ENCODE measurements at regions not wholly inside any gene's neighbourhood (a gene's known extent, or its start where the extent isn't known, plus 50 kb on each side); places are given as distances from the start of the nearest gene placed in this dataset.
A peak's percentile ranks its signal among the peaks of the same experiment; 100 is the strongest.

DNA sequence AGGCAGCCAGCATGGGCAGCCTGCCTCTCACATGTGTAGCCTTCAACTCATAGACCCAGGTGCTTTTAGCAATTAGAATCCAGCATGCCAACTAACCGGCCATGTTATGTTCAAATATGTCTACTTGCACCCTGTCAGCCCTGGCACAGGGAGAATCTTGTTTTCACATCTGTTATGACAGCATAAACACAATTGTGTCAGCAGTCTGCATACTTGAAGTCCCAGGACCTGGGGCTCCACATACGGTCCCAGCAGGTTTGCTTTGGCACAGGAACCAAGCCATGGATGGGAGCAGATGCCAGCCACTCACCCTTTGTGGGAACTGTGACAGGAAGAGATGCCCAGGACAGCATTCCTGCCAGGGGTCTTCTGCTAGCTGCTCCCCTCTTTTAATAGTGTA is 67.2 kb upstream of the SYNDIG1 start:
- intact Hi-C loops (cut with DNase I) = no loop called here
- DNase-seq (ENCODE audit: extremely low spot score) = peak; percentile 53
- Histone ChIP-seq H3K27ac (replicated peaks in 1 of 4) (no peak overlapping the region), H3K4me1 (no peaks in the 10 kb centered on the region), H3K27me3 (no peaks in the 10 kb centered on the region), H3K36me3 (no peaks in the 10 kb centered on the region), H3K4me3 (no peak overlapping the region), H3K9me3 (peaks cover 0 to 8% (median 3%) of the 10 kb centered on the region in 4 donors)
- WGBS = 70% methylated on average over 2 of the region's 2 CpGs
- TF ChIP-seq, protein P1, sequence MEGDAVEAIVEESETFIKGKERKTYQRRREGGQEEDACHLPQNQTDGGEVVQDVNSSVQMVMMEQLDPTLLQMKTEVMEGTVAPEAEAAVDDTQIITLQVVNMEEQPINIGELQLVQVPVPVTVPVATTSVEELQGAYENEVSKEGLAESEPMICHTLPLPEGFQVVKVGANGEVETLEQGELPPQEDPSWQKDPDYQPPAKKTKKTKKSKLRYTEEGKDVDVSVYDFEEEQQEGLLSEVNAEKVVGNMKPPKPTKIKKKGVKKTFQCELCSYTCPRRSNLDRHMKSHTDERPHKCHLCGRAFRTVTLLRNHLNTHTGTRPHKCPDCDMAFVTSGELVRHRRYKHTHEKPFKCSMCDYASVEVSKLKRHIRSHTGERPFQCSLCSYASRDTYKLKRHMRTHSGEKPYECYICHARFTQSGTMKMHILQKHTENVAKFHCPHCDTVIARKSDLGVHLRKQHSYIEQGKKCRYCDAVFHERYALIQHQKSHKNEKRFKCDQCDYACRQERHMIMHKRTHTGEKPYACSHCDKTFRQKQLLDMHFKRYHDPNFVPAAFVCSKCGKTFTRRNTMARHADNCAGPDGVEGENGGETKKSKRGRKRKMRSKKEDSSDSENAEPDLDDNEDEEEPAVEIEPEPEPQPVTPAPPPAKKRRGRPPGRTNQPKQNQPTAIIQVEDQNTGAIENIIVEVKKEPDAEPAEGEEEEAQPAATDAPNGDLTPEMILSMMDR (IDR thresholded peaks at IDR 0.05) = no peak
- TF ChIP-seq EP300 (IDR thresholded peaks at IDR 0.05) (no peak), POLR2A (IDR thresholded peaks at IDR 0.05; ENCODE audit: low read depth) (no peak), POLR2AphosphoS5 (IDR thresholded peaks at IDR 0.05) (no peak)

- TF ChIP-seq, protein P1 (IDR thresholded peaks at IDR 0.05) = no peak
- no peak for TF ChIP-seq POLR2A (IDR thresholded peaks at IDR 0.05; ENCODE audit: low read depth)
- no peak for TF ChIP-seq EP300 (IDR thresholded peaks at IDR 0.05)
- no peak for TF ChIP-seq POLR2AphosphoS5 (IDR thresholded peaks at IDR 0.05)
Measured at GRCh38 chr20:24395151-24395550, 74.3 kb upstream of the SYNDIG1 start.

GRCh38 chr20:24393903-24394302 is 75.5 kb upstream of the SYNDIG1 start:
- peak; percentile 85 for DNase-seq (ENCODE audit: extremely low spot score)
- Histone ChIP-seq H3K27me3 (peaks cover 0 to 21% (median 0%) of the 10 kb centered on the region in 4 donors), H3K27ac (replicated peaks in 1 of 4) (no peak overlapping the region), H3K4me3 (no peak overlapping the region), H3K9me3 (peaks cover 0 to 8% (median 3%) of the 10 kb centered on the region in 4 donors), H3K4me1 (no peaks in the 10 kb centered on the region), H3K36me3 (no peaks in the 10 kb centered on the region)
- intact Hi-C loops (cut with DNase I) = no loop called here
- 69% methylated on average over 8 of the region's 9 CpGs for WGBS
- TF ChIP-seq, protein P1 (IDR thresholded peaks at IDR 0.05) = no peak
- no peak for TF ChIP-seq POLR2A (IDR thresholded peaks at IDR 0.05; ENCODE audit: low read depth)
- TF ChIP-seq POLR2AphosphoS5 (IDR thresholded peaks at IDR 0.05) = no peak
- no peak for TF ChIP-seq EP300 (IDR thresholded peaks at IDR 0.05)

More at GRCh38 chr20:24395151-24395550, 74.3 kb upstream of the SYNDIG1 start:
- DNase-seq (ENCODE audit: extremely low spot score) = peak; percentile 75
- Histone ChIP-seq H3K9me3 (peaks cover 0 to 8% (median 3%) of the 10 kb centered on the region in 4 donors), H3K4me3 (no peak overlapping the region), H3K36me3 (no peaks in the 10 kb centered on the region), H3K4me1 (no peaks in the 10 kb centered on the region), H3K27ac (replicated peaks in 1 of 4) (no peak overlapping the region), H3K27me3 (peaks cover 0 to 21% (median 0%) of the 10 kb centered on the region in 4 donors)
- intact Hi-C loops (cut with DNase I) = no loop called here
- WGBS = 74% methylated on average over 4 of the region's 7 CpGs

DNA sequence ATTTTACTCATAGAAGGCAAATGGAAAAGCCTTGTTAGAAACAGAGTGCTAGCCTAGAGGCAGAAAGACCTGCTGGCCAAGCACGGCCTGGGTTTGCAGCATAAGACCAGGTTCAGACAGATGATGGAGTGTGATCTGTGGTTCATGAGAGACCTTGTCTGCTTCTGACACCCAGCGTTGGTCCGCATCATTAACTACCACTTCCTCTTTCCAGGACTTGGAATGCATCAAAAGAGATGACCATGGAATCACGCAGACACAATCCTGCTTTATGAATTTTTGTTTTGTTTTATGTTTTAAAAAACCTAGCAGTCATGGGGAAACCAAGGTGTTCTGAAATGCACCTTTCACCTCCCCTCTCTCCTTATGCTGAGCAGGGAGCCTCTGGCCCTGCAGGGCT is 76.8 kb upstream of the SYNDIG1 start:
- no peak for DNase-seq (ENCODE audit: extremely low spot score)
- intact Hi-C loops (cut with DNase I) = no loop called here
- H3K4me1 ChIP-seq = no peaks in the 10 kb centered on the region
- H3K9me3 ChIP-seq = no peaks in the 10 kb centered on the region
- H3K36me3 ChIP-seq = no peaks in the 10 kb centered on the region
- whole genome bisulfite sequencing = 72% methylated on average over 4 of the region's 4 CpGs
- TF ChIP-seq EP300 (IDR thresholded peaks at IDR 0.05) (no peak), POLR2A (IDR thresholded peaks at IDR 0.05; ENCODE audit: low read depth) (no peak), POLR2AphosphoS5 (IDR thresholded peaks at IDR 0.05) (no peak)
- TF ChIP-seq, protein P1 (IDR thresholded peaks at IDR 0.05) = no peak
- H3K27me3 ChIP-seq = peaks cover 0 to 26% (median 0%) of the 10 kb centered on the region in 4 donors
- no peak overlapping the region for H3K4me3 ChIP-seq
- no peak overlapping the region for H3K27ac ChIP-seq (replicated peaks in 1 of 4)

DNA sequence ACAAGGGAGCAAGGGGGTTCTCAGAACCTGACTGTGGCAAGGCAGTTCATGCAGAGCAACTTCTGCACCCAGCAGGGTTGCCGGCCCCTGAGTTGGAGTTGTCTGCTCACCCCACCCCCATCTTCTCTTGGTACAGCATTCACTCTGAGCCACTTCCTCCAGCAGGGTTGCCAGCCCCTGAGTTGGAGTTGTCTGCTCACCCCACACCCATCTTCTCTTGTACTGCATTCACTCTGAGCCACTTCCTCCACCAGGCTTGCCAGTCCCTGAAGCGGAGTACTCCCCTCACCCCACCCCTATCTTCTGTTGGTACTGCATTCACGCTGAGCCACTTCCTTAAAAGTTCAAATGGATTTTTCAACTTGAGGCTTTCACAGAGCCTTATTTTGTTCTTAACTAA is 79.7 kb upstream of the SYNDIG1 start:
- Histone ChIP-seq H3K4me1 (no peaks in the 10 kb centered on the region), H3K36me3 (no peaks in the 10 kb centered on the region), H3K27me3 (peaks cover 0 to 26% (median 0%) of the 10 kb centered on the region in 4 donors), H3K9me3 (no peaks in the 10 kb centered on the region), H3K27ac (replicated peaks in 1 of 4) (no peak overlapping the region), H3K4me3 (no peak overlapping the region)
- intact Hi-C loops (cut with DNase I) = no loop called here
- DNase-seq (ENCODE audit: extremely low spot score) = peak; percentile 91
- 79% methylated on average over 3 of the region's 3 CpGs for WGBS
- TF ChIP-seq POLR2AphosphoS5 (IDR thresholded peaks at IDR 0.05) (no peak), POLR2A (IDR thresholded peaks at IDR 0.05; ENCODE audit: low read depth) (no peak), EP300 (IDR thresholded peaks at IDR 0.05) (no peak)
- TF ChIP-seq, protein P1 (IDR thresholded peaks at IDR 0.05) = no peak
